ENCODE measurements at regions not wholly inside any gene's neighbourhood (a gene's known extent, or its start where the extent isn't known, plus 50 kb on each side); places are given as distances from the start of the nearest gene placed in this dataset.
"Not testable (repeated sequence)": the region's sequence is repeated elsewhere in the genome, so short reads cannot be mapped to it uniquely, and the experiment has no call there.

- H4K91ac ChIP-seq (replicated peaks; ENCODE audit: insufficient read length, low read length); H2BK15ac ChIP-seq (ENCODE audit: low read length); H2AK5ac ChIP-seq (ENCODE audit: low read depth, low read length); H3K14ac ChIP-seq (ENCODE audit: insufficient read length); H3K4me3 ChIP-seq (ENCODE audit: extremely low read depth in 1 of 4, insufficient read depth in 2 of 4, low read depth in 3 of 4, low read length in 4 of 4); H3K27me3 ChIP-seq (replicated peaks in 1 of 4; ENCODE audit: control insufficient read depth in 3 of 4, extremely low read depth in 1 of 4, insufficient read depth in 3 of 4, low read length in 3 of 4); H3K4ac ChIP-seq (replicated peaks; ENCODE audit: insufficient read length, low read depth, low read length); H2BK5ac ChIP-seq (ENCODE audit: low read depth, low read length); DNase-seq (ENCODE audit: low read depth in 1 of 2, low spot score in 2 of 2); H3K9ac ChIP-seq (replicated peaks in 1 of 4; ENCODE audit: extremely low read depth in 1 of 4, low read depth in 3 of 4, low read length in 3 of 4); H4K20me1 ChIP-seq (replicated peaks in 1 of 2; ENCODE audit: control insufficient read depth in 1 of 2, insufficient read depth in 2 of 2, low read length in 2 of 2); H3K36me3 ChIP-seq (ENCODE audit: control insufficient read depth in 2 of 4, insufficient read depth in 4 of 4, low read length in 3 of 4); H3K56ac ChIP-seq (replicated peaks; ENCODE audit: insufficient read length, low read depth, low read length); H4K8ac ChIP-seq (ENCODE audit: extremely low read depth, insufficient read depth, low read length); H2BK20ac ChIP-seq (ENCODE audit: low read length); H3K27ac ChIP-seq (ENCODE audit: low read depth, low read length); H3K79me1 ChIP-seq (ENCODE audit: low read depth, low read length); H2AFZ ChIP-seq (ENCODE audit: low read length); H3K4me1 ChIP-seq (replicated peaks in 1 of 4; ENCODE audit: control insufficient read depth in 3 of 4, insufficient read depth in 4 of 4, low read length in 3 of 4); POLR2A ChIA-PET (ENCODE audit: partially characterized antibody); H3K23ac ChIP-seq (ENCODE audit: insufficient read length); H3K79me2 ChIP-seq (ENCODE audit: control insufficient read depth in 1 of 2, insufficient read depth in 2 of 2, low read length in 2 of 2); H4K5ac ChIP-seq (ENCODE audit: insufficient read length, low read depth, low read length); H3K23me2 ChIP-seq (ENCODE audit: low read depth, low read length); FAIRE-seq; H3K4me2 ChIP-seq (ENCODE audit: insufficient read depth in 1 of 2, low read depth in 2 of 2, low read length in 2 of 2); H3K9me3 ChIP-seq (ENCODE audit: insufficient read depth in 2 of 2, low read depth in 1 of 2, low read length in 1 of 2); H2BK12ac ChIP-seq (ENCODE audit: low read depth, low read length); H2BK120ac ChIP-seq (replicated peaks; ENCODE audit: low read depth, low read length): not testable (repeated sequence)
- peak overlapping the region; percentile 32; the same call in 1 of the 2 replicates for H3K18ac ChIP-seq (ENCODE audit: extremely low read depth, low read length)
- WGBS, 2 experiments (ENCODE audit: extremely low coverage in 1 of 2, insufficient coverage in 1 of 2, insufficient read length in 1 of 2, insufficient replicate concordance in 2 of 2, low coverage in 1 of 2, low lambda C conversion rate in 2 of 2, missing lambda C conversion rate in 1 of 2): 87% methylated on average over 17 of the region's 17 CpGs; no CpG with 5 or more reads in 1 of the 2 experiments
- CTCF ChIA-PET (ENCODE audit: partially characterized antibody): interaction anchor here (0.9 to 1.2 kb wide), 4 partner anchors 11 to 149 kb away, joined by 3 to 4 read pairs (median 3); no protein-coding TSS in a partner anchor
Observed at GRCh38 chr4:114147619-114148208, 168.3 kb upstream of the ARSJ start.

Measured in H1 (cell line).